ENCODE measurements at regions not wholly inside any gene's neighbourhood (a gene's known extent, or its start where the extent isn't known, plus 50 kb on each side); places are given as distances from the start of the nearest gene placed in this dataset.
A peak's percentile ranks its signal among the peaks of the same experiment; 100 is the strongest.

GRCh38 chr5:168131519-168131918 is 159.9 kb upstream of the WWC1 start:
- Histone ChIP-seq H2BK12ac (ENCODE audit: low read length) (no peak overlapping the region), H3K4me3 (ENCODE audit: low read depth, low read length) (no peak overlapping the region), H3K79me2 (ENCODE audit: control insufficient read depth, insufficient read depth, low read length, poor library complexity) (no peaks in the 10 kb centered on the region), H3K9me3 (ENCODE audit: insufficient read depth, low read depth, low read length) (no peaks in the 10 kb centered on the region), H3K4ac (ENCODE audit: low read depth, low read length) (no peak overlapping the region), H3K4me1 (ENCODE audit: control insufficient read depth in 1 of 2, insufficient read depth in 2 of 2, low read length in 2 of 2) (no peaks in the 10 kb centered on the region), H3K4me2 (ENCODE audit: low read length) (no peak overlapping the region), H4K12ac (ENCODE audit: low read depth, low read length) (no peak overlapping the region), H3K36me3 (ENCODE audit: control insufficient read depth in 1 of 2, insufficient read depth in 2 of 2, low read length in 2 of 2) (no peaks in the 10 kb centered on the region), H2BK120ac (ENCODE audit: insufficient read depth, low read length, poor library complexity) (no peak overlapping the region), H3K9ac (ENCODE audit: low read length) (no peak overlapping the region), H3K23ac (ENCODE audit: low read length) (no peak overlapping the region), H2AK5ac (ENCODE audit: low read length) (no peak overlapping the region), H3K18ac (ENCODE audit: low read length) (no peak overlapping the region), H3K14ac (ENCODE audit: low read length) (no peak overlapping the region), H2BK5ac (ENCODE audit: low read depth, low read length, poor library complexity) (no peak overlapping the region), H3K27ac (ENCODE audit: low read depth, low read length) (no peak overlapping the region), H4K8ac (ENCODE audit: low read depth, low read length) (no peak overlapping the region), H4K91ac (ENCODE audit: low read depth, low read length) (no peak overlapping the region), H2AFZ (ENCODE audit: insufficient read depth, low read length, poor library complexity) (no peak overlapping the region), H3K79me1 (ENCODE audit: low read length) (no peaks in the 10 kb centered on the region), H3K27me3 (ENCODE audit: insufficient read depth, low read length) (no peaks in the 10 kb centered on the region)
- no peak for DNase-seq
- no CpG with 5 or more reads among the region's 3 CpGs for WGBS (ENCODE audit: extremely low coverage, insufficient coverage, insufficient read length)

GRCh38 chr5:168132241-168132641 is 159.2 kb upstream of the WWC1 start:
- no peak overlapping the region for H3K4ac ChIP-seq (ENCODE audit: low read depth, low read length)
- WGBS (ENCODE audit: extremely low coverage, insufficient coverage, insufficient read length): no CpG with 5 or more reads among the region's 3 CpGs
- H4K91ac ChIP-seq (ENCODE audit: low read depth, low read length): no peak overlapping the region
- H3K18ac ChIP-seq (ENCODE audit: low read length): no peak overlapping the region
- H4K12ac ChIP-seq (ENCODE audit: low read depth, low read length): no peak overlapping the region
- no peak overlapping the region for H2BK5ac ChIP-seq (ENCODE audit: low read depth, low read length, poor library complexity)
- peak in 1 of 2 donors; percentile 3 for DNase-seq
- no peaks in the 10 kb centered on the region for H3K9me3 ChIP-seq (ENCODE audit: insufficient read depth, low read depth, low read length)
- H3K79me2 ChIP-seq (ENCODE audit: control insufficient read depth, insufficient read depth, low read length, poor library complexity): no peaks in the 10 kb centered on the region
- H3K27ac ChIP-seq (ENCODE audit: low read depth, low read length): no peak overlapping the region
- H3K4me2 ChIP-seq (ENCODE audit: low read length): no peak overlapping the region
- H2AFZ ChIP-seq (ENCODE audit: insufficient read depth, low read length, poor library complexity): no peak overlapping the region
- H3K9ac ChIP-seq (ENCODE audit: low read length): no peak overlapping the region
- no peak overlapping the region for H3K23ac ChIP-seq (ENCODE audit: low read length)
- no peak overlapping the region for H2BK120ac ChIP-seq (ENCODE audit: insufficient read depth, low read length, poor library complexity)
- H3K79me1 ChIP-seq (ENCODE audit: low read length): no peaks in the 10 kb centered on the region
- H3K14ac ChIP-seq (ENCODE audit: low read length): no peak overlapping the region
- H3K36me3 ChIP-seq (ENCODE audit: control insufficient read depth in 1 of 2, insufficient read depth in 2 of 2, low read length in 2 of 2): no peaks in the 10 kb centered on the region
- no peaks in the 10 kb centered on the region for H3K27me3 ChIP-seq (ENCODE audit: insufficient read depth, low read length)
- no peak overlapping the region for H2AK5ac ChIP-seq (ENCODE audit: low read length)
- H3K4me3 ChIP-seq (ENCODE audit: low read depth, low read length): no peak overlapping the region
- H4K8ac ChIP-seq (ENCODE audit: low read depth, low read length): no peak overlapping the region
- H3K4me1 ChIP-seq (ENCODE audit: control insufficient read depth in 1 of 2, insufficient read depth in 2 of 2, low read length in 2 of 2): no peaks in the 10 kb centered on the region
- no peak overlapping the region for H2BK12ac ChIP-seq (ENCODE audit: low read length)

DNA sequence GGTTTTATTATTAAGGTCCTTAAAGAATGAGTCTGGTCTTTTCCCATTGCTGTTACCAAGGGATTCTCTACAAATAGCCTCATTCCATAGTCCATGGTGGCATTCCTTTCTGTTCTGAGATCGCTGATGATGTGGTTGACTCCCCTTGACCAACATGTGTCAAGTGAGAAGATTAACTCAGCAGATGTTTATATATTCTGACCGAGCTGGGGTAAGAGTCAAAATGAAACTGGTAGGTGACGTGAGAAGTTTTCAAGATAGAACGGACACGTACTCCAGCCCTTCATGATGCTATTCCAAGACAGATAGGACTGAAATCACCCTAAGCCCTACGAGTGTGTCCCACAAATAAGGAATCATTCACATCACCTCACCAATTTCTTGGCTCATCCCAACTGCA is 155.5 kb upstream of the WWC1 start:
- Histone ChIP-seq H3K27ac (ENCODE audit: low read depth, low read length) (no peak overlapping the region), H3K36me3 (ENCODE audit: control insufficient read depth in 1 of 2, insufficient read depth in 2 of 2, low read length in 2 of 2) (no peaks in the 10 kb centered on the region), H4K91ac (ENCODE audit: low read depth, low read length) (no peak overlapping the region), H3K14ac (ENCODE audit: low read length) (no peak overlapping the region), H2BK12ac (ENCODE audit: low read length) (no peak overlapping the region), H3K23ac (ENCODE audit: low read length) (no peak overlapping the region), H3K9me3 (ENCODE audit: insufficient read depth, low read depth, low read length) (no peaks in the 10 kb centered on the region), H3K27me3 (ENCODE audit: insufficient read depth, low read length) (no peaks in the 10 kb centered on the region), H3K4me3 (ENCODE audit: low read depth, low read length) (no peak overlapping the region), H3K4me1 (ENCODE audit: control insufficient read depth in 1 of 2, insufficient read depth in 2 of 2, low read length in 2 of 2) (no peaks in the 10 kb centered on the region), H3K4ac (ENCODE audit: low read depth, low read length) (no peak overlapping the region), H3K79me2 (ENCODE audit: control insufficient read depth, insufficient read depth, low read length, poor library complexity) (no peaks in the 10 kb centered on the region), H2BK5ac (ENCODE audit: low read depth, low read length, poor library complexity) (no peak overlapping the region), H3K9ac (ENCODE audit: low read length) (no peak overlapping the region), H2AK5ac (ENCODE audit: low read length) (no peak overlapping the region), H3K18ac (ENCODE audit: low read length) (no peak overlapping the region), H2BK120ac (ENCODE audit: insufficient read depth, low read length, poor library complexity) (no peak overlapping the region), H4K8ac (ENCODE audit: low read depth, low read length) (no peak overlapping the region), H2AFZ (ENCODE audit: insufficient read depth, low read length, poor library complexity) (no peak overlapping the region), H3K4me2 (ENCODE audit: low read length) (no peak overlapping the region), H4K12ac (ENCODE audit: low read depth, low read length) (no peak overlapping the region), H3K79me1 (ENCODE audit: low read length) (no peaks in the 10 kb centered on the region)
- no peak for DNase-seq
- WGBS (ENCODE audit: extremely low coverage, insufficient coverage, insufficient read length): no CpG with 5 or more reads among the region's 6 CpGs

DNA sequence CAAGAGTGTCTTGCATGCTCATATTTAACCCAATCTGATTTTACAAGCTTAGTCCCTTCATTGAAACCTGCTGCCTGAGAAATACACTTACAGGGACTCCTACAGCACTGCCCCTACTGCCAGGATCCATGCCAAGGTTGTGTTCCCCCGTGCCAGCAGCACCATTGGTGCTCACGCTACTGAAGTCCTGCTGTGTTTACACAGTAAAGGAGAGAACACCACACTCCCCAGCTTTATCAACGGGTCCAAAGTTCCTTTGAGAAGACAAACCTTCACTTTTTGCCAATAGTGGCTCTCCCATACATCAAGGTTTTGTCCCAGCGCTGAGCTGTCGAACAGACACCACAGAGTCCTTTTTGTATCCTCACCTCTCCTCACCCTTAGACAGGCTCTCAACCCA is 155.1 kb upstream of the WWC1 start:
- H3K4me3 ChIP-seq (ENCODE audit: low read depth, low read length): no peak overlapping the region
- WGBS (ENCODE audit: extremely low coverage, insufficient coverage, insufficient read length): no CpG with 5 or more reads among the region's 5 CpGs

More for the DNA sequence above, 155.1 kb upstream of the WWC1 start:
- Histone ChIP-seq H2AK5ac (ENCODE audit: low read length) (no peak overlapping the region), H2BK5ac (ENCODE audit: low read depth, low read length, poor library complexity) (no peak overlapping the region), H2BK12ac (ENCODE audit: low read length) (no peak overlapping the region), H3K79me2 (ENCODE audit: control insufficient read depth, insufficient read depth, low read length, poor library complexity) (no peaks in the 10 kb centered on the region), H3K36me3 (ENCODE audit: control insufficient read depth in 1 of 2, insufficient read depth in 2 of 2, low read length in 2 of 2) (no peaks in the 10 kb centered on the region), H4K91ac (ENCODE audit: low read depth, low read length) (no peak overlapping the region), H3K4ac (ENCODE audit: low read depth, low read length) (no peak overlapping the region), H2AFZ (ENCODE audit: insufficient read depth, low read length, poor library complexity) (no peak overlapping the region), H4K12ac (ENCODE audit: low read depth, low read length) (no peak overlapping the region), H3K18ac (ENCODE audit: low read length) (no peak overlapping the region), H3K14ac (ENCODE audit: low read length) (no peak overlapping the region), H4K8ac (ENCODE audit: low read depth, low read length) (no peak overlapping the region), H3K79me1 (ENCODE audit: low read length) (no peaks in the 10 kb centered on the region), H3K9me3 (ENCODE audit: insufficient read depth, low read depth, low read length) (no peaks in the 10 kb centered on the region), H3K27me3 (ENCODE audit: insufficient read depth, low read length) (no peaks in the 10 kb centered on the region), H3K23ac (ENCODE audit: low read length) (no peak overlapping the region), H3K27ac (ENCODE audit: low read depth, low read length) (no peak overlapping the region), H3K4me1 (ENCODE audit: control insufficient read depth in 1 of 2, insufficient read depth in 2 of 2, low read length in 2 of 2) (no peaks in the 10 kb centered on the region), H3K9ac (ENCODE audit: low read length) (no peak overlapping the region), H3K4me2 (ENCODE audit: low read length) (no peak overlapping the region), H2BK120ac (ENCODE audit: insufficient read depth, low read length, poor library complexity) (no peak overlapping the region)
- no peak for DNase-seq

All from trophoblast cell (in vitro differentiated cells and primary cell).